HG03097 (cell line): ENCODE measurements at regions not wholly inside any gene's neighbourhood (a gene's known extent, or its start where the extent isn't known, plus 50 kb on each side); places are given as distances from the start of the nearest gene placed in this dataset.

Source experiments
- ATAC-seq: cut with Tn5 transposase; IDR thresholded peaks from one replicate; pipeline ENCODE4 v1.9.1; 2021; ENCODE audit not compliant: unreplicated experiment, low FRiP score

GRCh38 chr5:99928490-99928889, 606.7 kb upstream of the FAM174A start:
- no peak for ATAC-seq

DNA sequence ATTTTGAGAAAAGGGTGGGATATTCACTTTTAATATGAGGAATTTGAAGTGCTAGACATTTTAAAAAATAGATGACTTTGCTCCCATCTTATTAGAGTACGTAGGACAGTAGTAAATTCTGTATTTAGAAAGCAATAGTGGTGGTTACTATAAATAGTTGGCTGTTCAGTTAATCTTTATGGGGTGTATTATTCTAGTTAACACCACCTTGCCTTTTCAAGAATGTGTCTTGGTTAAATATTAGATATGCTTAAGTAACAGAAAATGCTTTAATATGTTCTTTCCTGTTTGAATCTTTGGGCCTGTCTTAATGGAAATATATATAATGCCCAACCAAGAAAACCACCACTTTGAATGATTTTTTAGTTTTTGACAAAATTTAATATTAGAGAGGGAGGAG, 608.7 kb upstream of the FAM174A start:
- peak; percentile 81 for ATAC-seq

- ATAC-seq: no peak
These were observed 612.8 kb upstream of the FAM174A start for GRCh38 chr5:99922386-99922785.

DNA sequence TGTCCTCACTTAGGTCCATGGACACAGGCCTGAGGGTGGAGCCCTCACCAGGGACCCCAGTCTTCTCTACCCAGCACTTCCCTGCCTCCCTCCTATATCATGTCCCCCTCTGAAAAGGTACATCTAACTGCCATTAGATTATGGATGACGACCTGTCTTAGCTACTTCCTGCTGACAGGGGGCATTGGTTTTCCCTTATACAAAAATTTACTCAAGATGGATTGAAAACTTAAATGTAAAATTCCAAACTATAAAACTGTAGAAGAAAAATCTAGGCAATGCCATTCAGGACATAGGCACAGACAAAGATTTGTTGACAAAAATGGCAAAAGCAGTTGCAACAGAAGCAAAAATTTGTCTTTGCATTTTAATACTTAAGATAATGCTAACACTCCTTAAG, 623.2 kb upstream of the FAM174A start:
- ATAC-seq: no peak

GRCh38 chr5:99906776-99907175, 628.4 kb upstream of the FAM174A start:
- ATAC-seq: no peak

GRCh38 chr5:99901972-99902371, 633.2 kb upstream of the FAM174A start:
- ATAC-seq: no peak

GRCh38 chr5:99900302-99900852, 634.8 kb upstream of the FAM174A start:
- ATAC-seq: no peak

- ATAC-seq: no peak
These were observed 655.2 kb upstream of the FAM174A start for GRCh38 chr5:99879791-99880511.

DNA sequence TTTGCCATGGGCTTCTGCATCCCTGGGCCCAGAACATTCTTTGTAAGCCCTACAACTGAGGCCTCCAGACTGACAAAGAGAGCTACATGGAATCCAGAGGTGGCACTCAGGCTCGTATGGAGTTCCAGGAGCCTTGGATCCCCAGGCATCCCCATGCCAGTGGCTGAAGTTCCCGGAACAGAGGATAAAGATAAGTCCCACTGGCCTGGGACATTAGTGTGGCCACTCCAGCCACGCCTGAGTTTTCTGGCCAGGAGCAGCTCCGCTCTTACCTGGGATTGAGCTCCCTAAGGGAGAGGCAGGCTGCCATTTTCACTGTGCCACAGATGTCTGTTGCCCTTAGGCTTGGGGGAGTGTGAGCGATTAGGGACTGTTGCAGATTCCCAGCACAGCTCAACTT, 656.3 kb upstream of the FAM174A start:
- ATAC-seq: no peak

DNA sequence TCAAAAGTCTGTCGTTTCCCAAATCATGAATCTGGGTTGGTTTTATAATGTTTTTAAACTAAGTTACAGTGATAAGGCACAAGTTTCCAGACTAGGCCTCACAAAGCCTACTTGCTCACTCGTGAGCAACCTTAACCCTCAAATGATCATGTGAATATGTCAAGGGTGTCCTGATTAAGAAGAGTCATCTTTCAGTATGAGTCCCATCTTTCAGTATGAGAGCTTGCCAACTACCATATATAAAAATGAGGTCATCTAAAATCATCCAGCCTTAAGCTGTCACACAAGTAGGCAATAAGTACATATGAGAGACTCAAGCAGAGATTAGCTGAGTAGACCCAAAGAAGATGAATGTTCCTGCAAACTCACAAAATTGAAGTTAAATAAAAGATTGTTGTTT, 668.4 kb upstream of the FAM174A start:
- ATAC-seq: peak; percentile 85

DNA sequence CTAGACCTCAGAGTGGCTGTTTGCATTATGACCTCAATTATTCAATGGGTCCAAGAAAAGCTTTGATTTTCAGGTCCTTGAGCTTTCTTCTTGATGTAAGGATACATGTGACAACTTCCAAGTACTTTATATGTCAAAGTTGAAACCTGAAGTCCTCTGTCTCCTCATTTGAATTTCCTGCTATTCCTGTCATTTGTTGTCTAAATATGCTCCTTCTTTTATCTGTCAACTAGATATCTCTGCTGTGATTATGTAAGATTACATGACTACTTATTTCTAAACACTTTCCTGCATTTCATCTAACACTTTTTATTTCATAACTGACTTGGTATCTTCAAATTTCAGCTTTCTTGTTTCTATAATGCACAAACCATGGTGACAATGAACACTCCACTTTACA, 670.0 kb upstream of the FAM174A start:
- no peak for ATAC-seq

DNA sequence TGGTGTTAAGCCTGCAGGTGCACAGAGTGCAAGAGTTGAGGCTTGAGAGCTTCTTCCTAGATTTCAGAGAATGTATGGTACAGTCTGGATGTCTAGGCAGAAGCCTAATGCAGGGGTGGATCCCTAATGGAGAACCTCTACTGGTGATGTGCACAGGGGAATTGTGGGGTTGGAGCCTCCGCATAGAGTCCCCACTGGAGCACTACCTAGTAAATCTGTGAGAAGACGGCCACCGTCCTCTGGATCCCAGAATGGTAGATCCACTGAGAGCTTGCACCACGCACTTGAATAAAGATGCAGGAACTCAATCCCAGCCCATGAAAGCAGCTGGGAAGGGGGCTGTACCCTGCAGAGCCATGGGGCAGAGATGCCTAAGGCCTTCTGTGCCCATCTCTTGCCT, 699.4 kb upstream of the FAM174A start:
- ATAC-seq: no peak

- no peak for ATAC-seq
These were observed 708.0 kb upstream of the FAM174A start for GRCh38 chr5:99827136-99827535.

- no peak for ATAC-seq
These were observed 717.4 kb upstream of the FAM174A start for GRCh38 chr5:99817796-99818195.

- ATAC-seq: no peak
These were observed 720.7 kb upstream of the FAM174A start for GRCh38 chr5:99814321-99815063.

DNA sequence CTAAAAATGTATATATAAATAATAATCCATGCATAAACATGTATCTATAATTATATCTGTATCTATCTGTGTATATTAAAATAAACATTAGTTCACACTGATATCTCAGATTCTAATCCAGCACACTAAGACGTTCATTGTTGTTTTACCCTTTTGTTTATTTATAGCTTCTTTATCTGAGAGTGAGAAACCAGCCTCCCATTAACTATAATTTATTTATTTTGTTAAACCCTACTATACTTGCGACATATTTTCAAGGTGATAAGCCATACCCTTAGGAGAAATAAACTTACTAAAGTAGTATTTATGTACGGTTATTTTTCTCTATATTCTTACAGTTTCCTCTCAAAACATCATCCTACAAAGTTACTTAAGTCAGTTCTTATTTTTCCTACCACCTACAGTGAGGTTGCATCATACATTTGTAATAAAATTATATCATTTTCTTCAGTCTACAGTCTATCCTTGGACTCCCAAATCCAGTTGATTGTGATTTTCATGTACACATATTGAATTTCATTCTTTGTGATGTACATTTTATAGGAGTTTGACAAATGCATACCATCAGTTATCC, 726.4 kb upstream of the FAM174A start:
- ATAC-seq: no peak

DNA sequence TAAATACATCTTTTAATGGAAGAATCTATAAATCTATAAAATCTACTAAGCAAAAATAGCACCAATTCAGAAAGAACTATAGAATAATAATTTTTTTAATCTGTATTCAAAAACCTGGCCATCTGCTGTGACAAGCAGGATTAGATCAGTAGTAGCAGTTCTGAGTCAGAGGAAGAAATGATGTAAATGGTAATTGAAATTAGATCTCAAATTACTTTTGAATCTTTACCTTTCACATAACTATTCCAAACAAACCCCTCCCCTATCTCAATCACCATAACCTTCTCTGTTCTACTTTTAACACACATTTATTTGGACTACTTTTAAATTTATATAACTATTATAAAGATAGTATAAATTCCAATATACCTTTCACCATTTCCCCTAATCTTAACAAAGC, 727.8 kb upstream of the FAM174A start:
- ATAC-seq: no peak

GRCh38 chr5:99795031-99795430, 740.1 kb upstream of the FAM174A start:
- ATAC-seq: no peak

GRCh38 chr5:99788482-99788881, 746.7 kb upstream of the FAM174A start:
- no peak for ATAC-seq

GRCh38 chr5:99775189-99775588, 760.0 kb upstream of the FAM174A start:
- ATAC-seq: no peak

DNA sequence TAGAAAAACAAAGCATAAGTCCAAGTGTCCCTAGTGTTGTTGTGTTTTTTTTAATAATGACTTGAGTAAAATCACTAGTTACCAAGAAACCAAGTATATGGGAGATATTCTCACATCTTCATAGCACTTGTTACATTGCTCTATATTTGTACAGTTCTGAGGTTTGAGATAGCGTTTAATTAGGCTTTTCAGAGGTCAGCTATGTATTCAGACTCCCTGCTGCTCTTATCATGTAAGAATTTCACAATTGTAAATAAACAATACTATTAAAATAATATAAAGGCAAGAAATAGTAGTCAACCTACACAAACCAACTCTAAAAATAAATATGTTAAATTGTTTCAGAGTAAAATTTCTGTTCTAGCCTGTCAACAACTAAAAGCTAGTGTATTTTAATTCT, 761.9 kb upstream of the FAM174A start:
- no peak for ATAC-seq

DNA sequence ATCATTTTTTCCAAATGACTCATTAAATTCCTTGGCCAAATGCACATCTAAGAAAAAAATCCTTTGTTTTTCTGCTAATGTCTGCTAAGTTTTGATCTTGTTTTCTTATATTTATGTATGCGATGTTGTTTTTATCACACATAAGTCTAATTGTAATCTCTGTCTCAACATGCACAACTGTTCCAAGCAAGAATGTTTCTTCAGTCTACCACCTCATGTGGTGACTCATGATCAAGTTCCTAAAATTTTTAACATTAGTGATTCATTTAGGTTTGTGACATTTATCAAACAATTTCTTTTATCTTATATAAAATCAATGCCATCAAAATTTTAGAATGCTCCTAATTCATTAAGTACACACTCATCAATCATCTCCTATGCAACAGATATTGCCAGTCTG, 763.9 kb upstream of the FAM174A start:
- no peak for ATAC-seq
